PC-3 (cell line): ENCODE measurements at regions not wholly inside any gene's neighbourhood (a gene's known extent, or its start where the extent isn't known, plus 50 kb on each side); places are given as distances from the start of the nearest gene placed in this dataset.

ENCODE experiments used
- ATAC-seq: fragments of 200-7000 bp; cut with Tn5 transposase; 2 replicates; pipeline ENCODE4 v1.9.1; 2020; ENCODE audit warnings: mild to moderate bottlenecking, moderate library complexity
- BruUV-seq: library from RNA; stranded (reverse); fragments of 400-500 nt; replicated peaks from 2 replicates; lab custom pipeline; 2021; lab: Mats Ljungman, UMichigan
- CTCF ChIA-PET: fragments of 300-600 bp; sonication (Branson Sonifier 250); formaldehyde crosslinking; loops from one replicate; lab custom pipeline; 2022; ENCODE audit warnings: antibody characterized with exemption; lab: Charles Lee
- POLR2A ChIA-PET: fragments of 300-600 bp; sonication (Branson Sonifier 250); formaldehyde crosslinking; loops from one replicate; lab custom pipeline; 2022; ENCODE audit warnings: antibody characterized with exemption; ENCODE audit not compliant: unreplicated experiment; lab: Charles Lee
- DNase-seq: peaks from one replicate; pipeline ENCODE4 v3.0.0-alpha.2; 2015
- H2AFZ ChIP-seq: fragments of 300-600 bp; sonication (generic); 2 replicates; pipeline ENCODE4 v1.6.0; 2016; ENCODE audit warnings: antibody characterized with exemption, low read length
- H3F3A ChIP-seq: fragments of 300-600 bp; sonication (generic); one replicate; pipeline ENCODE4 v1.6.0; 2017; ENCODE audit warnings: antibody characterized with exemption, low read length, control low read depth, mild to moderate bottlenecking; ENCODE audit not compliant: unreplicated experiment
- H3K27ac ChIP-seq: fragments of 300-600 bp; sonication (generic); 2 replicates; pipeline ENCODE4 v1.5.1; 2016; ENCODE audit warnings: mild to moderate bottlenecking, low read length
- H3K27me3 ChIP-seq: fragments of 300-600 bp; sonication (generic); 2 replicates; pipeline ENCODE4 v1.6.1; 2016; ENCODE audit warnings: low read length, mixed read lengths
- H3K36me3 ChIP-seq: fragments of 300-600 bp; sonication (generic); 2 replicates; pipeline ENCODE4 v1.6.1; 2016; ENCODE audit warnings: low read depth, mixed run types, low read length, mixed read lengths
- H3K4me1 ChIP-seq: fragments of 300-600 bp; sonication (generic); 2 replicates; pipeline ENCODE4 v1.5.1; 2016; ENCODE audit warnings: low read length; ENCODE audit not compliant: insufficient read depth
- H3K4me2 ChIP-seq: fragments of 300-600 bp; sonication (generic); 2 replicates; pipeline ENCODE4 v1.6.0; 2016; ENCODE audit warnings: low read length
- H3K4me3 ChIP-seq: fragments of 300-600 bp; sonication (generic); 2 replicates; pipeline ENCODE4 v1.5.1; 2016; ENCODE audit warnings: mild to moderate bottlenecking, low read length, mixed read lengths
- H3K79me2 ChIP-seq: fragments of 300-600 bp; sonication (generic); 2 replicates; pipeline ENCODE4 v1.6.1; 2017; ENCODE audit warnings: low read length, mixed read lengths
- H3K9ac ChIP-seq: fragments of 300-600 bp; sonication (generic); 2 replicates; pipeline ENCODE4 v1.6.0; 2016; ENCODE audit warnings: mild to moderate bottlenecking, low read length
- H3K9me2 ChIP-seq: fragments of 300-600 bp; sonication (generic); replicated peaks from 2 replicates; pipeline ENCODE4 v1.6.1; 2016; ENCODE audit warnings: mixed run types, low read length, mixed read lengths
- H3K9me3 ChIP-seq: fragments of 300-600 bp; sonication (generic); 2 replicates; pipeline ENCODE4 v1.6.1; 2016; ENCODE audit warnings: low read length, mixed read lengths
- H4K20me1 ChIP-seq: fragments of 300-600 bp; sonication (generic); 2 replicates; pipeline ENCODE4 v1.6.1; 2016; ENCODE audit warnings: low read length, mixed read lengths
- CTCF ChIP-seq: fragments of 300-600 bp; sonication (generic); conservative IDR thresholded peaks from 2 replicates; pipeline ENCODE4 v1.5.1; 2017; ENCODE audit warnings: antibody characterized with exemption, low read depth, mild to moderate bottlenecking, low read length
- EZH2 ChIP-seq: fragments of 300-600 bp; sonication (generic); IDR thresholded peaks from one replicate; pipeline ENCODE4 v1.6.1; 2017; ENCODE audit warnings: antibody characterized with exemption, mild to moderate bottlenecking, low read length; ENCODE audit not compliant: unreplicated experiment
- EZH2phosphoT487 ChIP-seq: fragments of 300-600 bp; sonication (generic); IDR thresholded peaks from 2 replicates; pipeline ENCODE4 v1.6.1; 2018; ENCODE audit warnings: mild to moderate bottlenecking, antibody characterized with exemption, low read length, borderline replicate concordance
- intact Hi-C: fragments of 100-400 bp; cut with micrococcal nuclease; formaldehyde crosslinking; loops from 2 replicates; pipeline ENCODE4 v1.9.0; 2023

- Histone ChIP-seq H3K27ac (no peak overlapping the region), H3K27me3 (no peaks in the 10 kb centered on the region), H3K4me1 (no peaks in the 10 kb centered on the region), H3K4me3 (no peak overlapping the region), H3K36me3 (no peaks in the 10 kb centered on the region), H3F3A (no peaks in the 10 kb centered on the region), H3K9me2 (no peaks in the 10 kb centered on the region), H3K79me2 (no peaks in the 10 kb centered on the region), H4K20me1 (no peaks in the 10 kb centered on the region), H2AFZ (no peak overlapping the region), H3K9ac (no peak overlapping the region), H3K9me3 (no peaks in the 10 kb centered on the region), H3K4me2 (no peak overlapping the region)
- no peak for TF ChIP-seq EZH2phosphoT487
- TF ChIP-seq CTCF: no peak
- TF ChIP-seq EZH2: no peak
- BruUV-seq: no TSS peak
- ATAC-seq (no peak), DNase-seq (no peak)
- intact Hi-C loops: no loop called here
- POLR2A ChIA-PET: no interaction called here
- CTCF ChIA-PET: no interaction called here
Measured at GRCh38 chr1:188194916-188195315, 1366.2 kb downstream of the PLA2G4A start.

- BruUV-seq: no TSS peak
- Histone ChIP-seq H3K9me2 (no peaks in the 10 kb centered on the region), H3F3A (no peaks in the 10 kb centered on the region), H3K27ac (no peak overlapping the region), H3K4me2 (no peak overlapping the region), H3K36me3 (no peaks in the 10 kb centered on the region), H2AFZ (no peak overlapping the region), H3K9me3 (no peaks in the 10 kb centered on the region), H3K27me3 (no peaks in the 10 kb centered on the region), H3K4me3 (no peak overlapping the region), H4K20me1 (no peaks in the 10 kb centered on the region), H3K79me2 (no peaks in the 10 kb centered on the region), H3K9ac (no peak overlapping the region), H3K4me1 (no peaks in the 10 kb centered on the region)
- DNase-seq (no peak), ATAC-seq (no peak)
- ChIA-PET POLR2A (no interaction called here), CTCF (no interaction called here)
- TF ChIP-seq CTCF: no peak
- TF ChIP-seq EZH2: no peak
- TF ChIP-seq EZH2phosphoT487: no peak
- intact Hi-C loops: no loop called here
Measured at GRCh38 chr1:188218289-188218688, 1389.5 kb downstream of the PLA2G4A start.

- Histone ChIP-seq H3K27me3 (no peaks in the 10 kb centered on the region), H3K4me1 (no peaks in the 10 kb centered on the region), H3K79me2 (no peaks in the 10 kb centered on the region), H3K9me3 (no peaks in the 10 kb centered on the region), H3K4me3 (no peak overlapping the region), H3K27ac (no peak overlapping the region), H3K9ac (no peak overlapping the region), H3K36me3 (no peaks in the 10 kb centered on the region), H3K4me2 (no peak overlapping the region), H2AFZ (no peak overlapping the region), H4K20me1 (no peaks in the 10 kb centered on the region), H3F3A (no peaks in the 10 kb centered on the region), H3K9me2 (no peaks in the 10 kb centered on the region)
- no peak for TF ChIP-seq CTCF
- POLR2A ChIA-PET: no interaction called here
- DNase-seq (no peak), ATAC-seq (no peak)
- intact Hi-C loops: no loop called here
- CTCF ChIA-PET: no interaction called here
- no TSS peak for BruUV-seq
Measured at GRCh38 chr1:188220051-188220450, 1391.3 kb downstream of the PLA2G4A start.
